ENCODE measurements at regions not wholly inside any gene's neighbourhood (a gene's known extent, or its start where the extent isn't known, plus 50 kb on each side); places are given as distances from the start of the nearest gene placed in this dataset.
"Not testable (repeated sequence)": the region's sequence is repeated elsewhere in the genome, so short reads cannot be mapped to it uniquely, and the experiment has no call there.

GRCh38 chr10:56496186-56496486 lies 135.1 kb upstream of the ZWINT start:
- DNase-seq: no peak

- DNase-seq: no peak
Measured at GRCh38 chr10:56487746-56488145, 126.7 kb upstream of the ZWINT start.

GRCh38 chr10:56481521-56482091 lies 120.5 kb upstream of the ZWINT start:
- no peak for DNase-seq

DNA sequence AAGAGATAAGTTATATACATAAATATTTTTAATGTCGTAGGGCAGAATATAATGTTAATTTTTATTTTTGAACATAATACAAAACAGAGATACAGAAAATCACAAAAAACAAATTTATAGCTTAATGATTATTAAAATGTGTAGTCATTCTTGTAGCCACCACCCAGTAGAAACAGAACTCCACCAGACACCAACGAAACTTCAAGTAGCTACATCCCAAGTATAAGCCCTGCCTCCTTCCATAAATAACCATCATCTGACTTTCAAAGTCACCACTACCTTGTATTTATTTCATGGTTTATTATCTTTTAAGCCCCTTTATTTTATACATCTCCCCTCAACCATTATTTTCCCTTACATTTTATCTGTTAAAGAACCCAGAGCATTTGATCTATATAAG lies 111.9 kb upstream of the ZWINT start:
- no peak for DNase-seq

DNA sequence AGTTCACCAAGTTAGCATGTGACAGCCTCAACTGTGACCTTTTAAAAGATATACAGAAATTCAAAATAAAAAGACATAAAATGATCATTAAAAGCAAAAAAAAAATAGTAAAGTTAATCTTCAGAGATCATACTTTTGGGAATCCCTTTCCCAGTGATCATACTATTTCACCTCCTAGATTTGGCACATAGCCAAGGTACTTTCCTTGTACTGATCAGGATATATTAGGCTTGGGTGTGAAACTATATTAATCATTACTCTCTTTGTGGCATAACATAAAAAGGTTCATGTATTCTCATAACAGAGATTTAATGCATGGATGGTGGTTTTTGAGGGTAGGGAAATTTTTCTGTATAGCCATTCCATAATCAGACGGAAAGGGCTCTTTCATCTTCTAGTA lies 109.6 kb upstream of the ZWINT start:
- no peak for DNase-seq

DNA sequence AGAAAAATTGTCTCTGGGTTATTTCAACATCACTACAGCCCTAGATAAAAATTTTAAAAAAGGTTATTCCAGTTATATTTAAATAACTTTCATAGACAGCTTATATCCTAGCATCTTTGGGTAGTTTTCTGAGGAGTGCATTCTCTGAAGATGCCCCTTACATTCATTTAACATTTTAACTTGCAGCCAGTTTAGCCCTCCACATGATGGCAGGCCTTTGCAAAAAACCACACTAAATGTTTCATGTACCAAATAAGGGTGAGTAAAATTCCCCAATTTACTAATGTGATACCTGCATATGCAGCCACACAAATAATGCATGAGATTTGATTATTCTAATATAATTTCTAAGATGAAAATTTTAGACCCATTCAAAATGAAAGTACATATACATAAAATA lies 108.4 kb upstream of the ZWINT start:
- no peak for DNase-seq

- no peak for DNase-seq
Measured at GRCh38 chr10:56466005-56466404, 104.9 kb upstream of the ZWINT start.

- no peak for DNase-seq
Measured at GRCh38 chr10:56449770-56450169, 88.7 kb upstream of the ZWINT start.

DNA sequence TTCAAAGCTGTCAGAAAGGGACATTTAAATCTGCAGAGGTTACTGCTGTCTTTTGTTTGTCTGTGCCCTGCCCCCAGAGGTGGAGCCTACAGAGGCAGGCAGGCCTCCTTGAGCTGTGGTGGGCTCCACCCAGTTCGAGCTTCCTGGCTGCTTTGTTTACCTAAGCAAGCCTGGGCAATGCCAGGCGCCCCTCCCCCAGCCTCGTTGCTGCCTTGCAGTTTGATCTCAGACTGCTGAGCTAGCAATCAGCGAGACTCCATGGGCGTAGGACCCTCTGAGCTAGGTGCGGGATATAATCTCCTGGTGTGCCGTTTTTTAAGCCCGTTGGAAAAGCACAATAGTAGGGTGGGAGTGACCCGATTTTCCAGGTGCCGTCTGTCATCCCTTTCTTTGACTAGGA lies 86.6 kb upstream of the ZWINT start:
- not testable (repeated sequence) for DNase-seq

- DNase-seq: not testable (repeated sequence)
Measured at GRCh38 chr10:56441337-56441736, 80.3 kb upstream of the ZWINT start.
